Activated naive CD8-positive, alpha-beta T cell treated with anti-CD3 and anti-CD28 coated beads, Interleukin-2, amount 50 U/mL, for 24 hours (primary cell): ENCODE measurements at regions not wholly inside any gene's neighbourhood (a gene's known extent, or its start where the extent isn't known, plus 50 kb on each side); places are given as distances from the start of the nearest gene placed in this dataset.

Experiments
- ATAC-seq: fragments of 150-1000 bp; cut with Tn5 transposase; one replicate; pipeline ENCODE4 v1.10.0; 2021
- DNase-seq: peaks from one replicate; pipeline ENCODE4 v3.0.0; 2021
- H3K27ac Mint-ChIP-seq: one replicate; pipeline ENCODE4 v1.8.0; 2021; ENCODE audit warnings: mild to moderate bottlenecking, mixed read lengths
- H3K27me3 Mint-ChIP-seq: one replicate; pipeline ENCODE4 v1.8.0; 2021; ENCODE audit warnings: mixed read lengths
- H3K36me3 Mint-ChIP-seq: one replicate; pipeline ENCODE4 v1.8.0; 2021; ENCODE audit warnings: low read depth, mixed read lengths
- H3K4me1 Mint-ChIP-seq: one replicate; pipeline ENCODE4 v1.8.0; 2021; ENCODE audit warnings: mixed read lengths
- H3K4me3 Mint-ChIP-seq: one replicate; pipeline ENCODE4 v1.8.0; 2021; ENCODE audit warnings: mild to moderate bottlenecking, moderate library complexity, mixed read lengths
- H3K9me3 Mint-ChIP-seq: one replicate; pipeline ENCODE4 v1.8.0; 2021; ENCODE audit warnings: mixed read lengths

- no peak overlapping the region for H3K27ac Mint-ChIP-seq
- H3K4me1 Mint-ChIP-seq: no peaks in the 10 kb centered on the region
- H3K36me3 Mint-ChIP-seq: no peaks in the 10 kb centered on the region
- no peak overlapping the region for H3K4me3 Mint-ChIP-seq
- DNase-seq (no peak), ATAC-seq (no peak)
- H3K27me3 Mint-ChIP-seq: no peaks in the 10 kb centered on the region
- H3K9me3 Mint-ChIP-seq: no peaks in the 10 kb centered on the region
Observed at GRCh38 chr3:59116233-59116537, 66.4 kb upstream of the CFAP20DC start.

- H3K27ac Mint-ChIP-seq: no peak overlapping the region
- no peaks in the 10 kb centered on the region for H3K36me3 Mint-ChIP-seq
- H3K27me3 Mint-ChIP-seq: no peaks in the 10 kb centered on the region
- DNase-seq (no peak), ATAC-seq (no peak)
- no peaks in the 10 kb centered on the region for H3K4me1 Mint-ChIP-seq
- no peaks in the 10 kb centered on the region for H3K9me3 Mint-ChIP-seq
- no peak overlapping the region for H3K4me3 Mint-ChIP-seq
Observed at GRCh38 chr3:59115364-59116232, 65.8 kb upstream of the CFAP20DC start.

DNA sequence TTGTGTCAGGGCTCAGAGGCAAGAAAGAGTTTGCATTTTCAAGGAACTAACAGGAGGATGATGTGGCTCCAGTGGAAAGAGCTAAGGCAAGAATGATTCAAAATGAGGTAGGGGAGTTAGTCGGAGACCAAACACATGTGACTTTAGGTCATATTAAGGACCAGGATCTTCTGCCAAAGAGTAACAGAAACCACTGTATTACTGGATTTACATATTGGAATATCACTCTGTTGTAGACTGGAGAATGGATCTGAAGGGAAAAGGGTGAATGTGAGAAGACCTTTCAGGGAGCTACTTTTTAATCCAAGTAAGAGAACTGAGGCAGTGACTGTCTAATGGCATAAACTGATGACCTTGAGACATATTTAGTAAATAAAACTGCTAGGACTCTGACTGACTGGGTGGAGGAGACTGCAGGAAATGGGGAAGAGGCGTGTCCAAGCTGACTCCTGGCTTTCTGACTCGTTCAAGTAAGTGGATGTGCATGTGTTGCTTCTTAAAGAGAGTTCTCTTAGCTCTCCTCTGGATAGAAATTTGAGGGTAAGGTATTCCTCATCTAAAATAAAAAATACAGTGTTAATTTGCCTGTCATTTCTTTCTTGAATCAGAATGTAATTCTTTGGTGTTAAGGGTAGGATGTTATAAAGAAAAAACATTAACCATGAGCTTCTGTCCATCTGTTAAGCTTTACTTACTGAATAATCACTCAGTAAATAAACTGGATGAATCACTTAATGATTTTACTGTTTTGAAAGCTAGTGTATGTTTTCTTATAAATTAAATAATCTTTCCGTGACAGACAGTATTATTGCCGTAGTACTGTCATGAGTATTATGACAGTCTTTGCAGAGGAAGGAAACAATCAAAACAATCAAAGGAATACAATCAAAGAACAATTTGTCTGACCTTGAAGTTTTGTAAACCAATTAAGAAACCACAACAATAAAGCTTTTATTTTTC is 58.3 kb upstream of the CFAP20DC start:
- no peak for DNase-seq
- no peaks in the 10 kb centered on the region for H3K27me3 Mint-ChIP-seq
- H3K4me1 Mint-ChIP-seq: no peaks in the 10 kb centered on the region
- H3K4me3 Mint-ChIP-seq: no peak overlapping the region
- no peaks in the 10 kb centered on the region for H3K9me3 Mint-ChIP-seq
- H3K36me3 Mint-ChIP-seq: no peaks in the 10 kb centered on the region
- no peak overlapping the region for H3K27ac Mint-ChIP-seq
- ATAC-seq: no peak

GRCh38 chr3:59106085-59106648 is 56.3 kb upstream of the CFAP20DC start:
- Mint-ChIP-seq H3K4me3 (no peak overlapping the region), H3K36me3 (no peaks in the 10 kb centered on the region), H3K9me3 (no peaks in the 10 kb centered on the region), H3K27me3 (no peaks in the 10 kb centered on the region), H3K4me1 (no peaks in the 10 kb centered on the region), H3K27ac (no peak overlapping the region)
- ATAC-seq: no peak
- DNase-seq: no peak

- no peaks in the 10 kb centered on the region for H3K36me3 Mint-ChIP-seq
- no peak for ATAC-seq
- DNase-seq: no peak
- no peaks in the 10 kb centered on the region for H3K9me3 Mint-ChIP-seq
- peaks cover 2% of the 10 kb centered on the region for H3K27me3 Mint-ChIP-seq
- no peak overlapping the region for H3K4me3 Mint-ChIP-seq
- no peak overlapping the region for H3K27ac Mint-ChIP-seq
- no peaks in the 10 kb centered on the region for H3K4me1 Mint-ChIP-seq
Observed at GRCh38 chr3:59103552-59103951, 53.7 kb upstream of the CFAP20DC start.

DNA sequence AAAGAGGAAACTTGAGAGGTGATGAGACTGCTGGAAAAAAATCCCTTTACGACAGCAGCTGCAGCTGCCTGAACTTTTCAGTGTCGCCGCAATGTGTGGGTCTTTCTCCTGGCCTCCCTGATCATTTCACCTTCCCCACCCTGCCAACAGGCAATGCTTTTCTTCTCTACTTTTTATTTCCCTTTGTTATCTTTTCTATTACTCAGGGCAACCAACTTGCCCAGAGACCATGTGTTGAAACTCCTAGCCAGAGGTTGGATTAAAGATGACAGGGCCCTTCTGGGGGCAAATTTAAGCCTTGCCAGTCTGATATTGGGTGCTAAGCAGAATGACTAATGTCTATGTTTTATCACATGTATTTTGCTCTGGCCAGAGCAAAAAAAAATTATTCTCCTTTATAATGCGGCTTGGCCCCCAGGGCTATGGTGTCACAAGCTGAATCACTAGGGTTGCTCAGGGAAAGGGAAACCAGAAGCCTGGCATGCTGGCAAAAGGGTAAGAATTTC is 51.5 kb upstream of the CFAP20DC start:
- no peaks in the 10 kb centered on the region for H3K36me3 Mint-ChIP-seq
- H3K27me3 Mint-ChIP-seq: peaks cover 2% of the 10 kb centered on the region
- H3K4me1 Mint-ChIP-seq: no peaks in the 10 kb centered on the region
- no peak overlapping the region for H3K27ac Mint-ChIP-seq
- DNase-seq: no peak
- no peak overlapping the region for H3K4me3 Mint-ChIP-seq
- peaks cover 14% of the 10 kb centered on the region for H3K9me3 Mint-ChIP-seq
- no peak for ATAC-seq
